CD4-positive, alpha-beta T cell treated with Interleukin-6 at 100 ng/mL for 8 hours (primary cell): ENCODE measurements at regions not wholly inside any gene's neighbourhood (a gene's known extent, or its start where the extent isn't known, plus 50 kb on each side); places are given as distances from the start of the nearest gene placed in this dataset.

Experiments
- DNase-seq: peaks from one replicate; pipeline ENCODE4 v3.0.0-alpha.2; 2020; ENCODE audit warnings: mixed read lengths, low spot score

DNA sequence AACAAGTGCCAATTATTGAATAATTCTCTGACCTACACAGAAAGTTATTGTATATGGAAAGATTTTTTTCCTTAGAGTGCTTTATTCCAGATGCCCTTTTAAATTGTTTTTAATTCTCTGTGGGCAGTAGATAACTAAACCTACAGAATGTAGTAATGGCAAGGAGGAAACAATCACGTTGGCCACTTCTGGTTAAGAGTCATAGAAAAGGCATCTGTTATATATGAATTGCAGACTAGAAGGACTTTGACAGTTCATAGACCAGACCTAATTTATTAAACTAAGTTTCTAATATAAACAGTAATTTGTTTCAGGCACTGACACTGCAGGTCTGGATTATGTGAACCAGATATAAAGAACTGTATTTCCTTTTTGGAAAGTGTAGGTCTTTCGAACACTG is 607.5 kb downstream of the PLCL1 start:
- DNase-seq = no peak

DNA sequence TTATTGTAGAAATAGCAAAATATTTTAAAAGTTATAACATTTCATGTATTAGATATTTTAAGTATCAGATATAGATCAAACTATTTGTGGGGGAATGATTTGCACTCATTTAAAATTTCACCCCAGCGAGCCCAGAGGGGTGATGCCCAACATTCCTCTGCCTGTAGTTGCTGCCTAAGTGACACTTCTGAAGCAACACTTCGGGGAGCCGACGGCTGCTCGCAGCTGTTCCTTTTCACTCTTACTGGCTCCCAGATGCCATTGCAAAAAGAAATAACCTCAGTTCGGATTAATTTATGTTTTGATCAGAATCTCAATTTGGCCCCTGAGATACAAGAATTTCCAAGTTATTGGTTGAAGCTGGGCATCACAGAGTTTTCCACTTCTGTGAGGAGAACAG is 603.8 kb downstream of the PLCL1 start:
- DNase-seq = no peak

DNA sequence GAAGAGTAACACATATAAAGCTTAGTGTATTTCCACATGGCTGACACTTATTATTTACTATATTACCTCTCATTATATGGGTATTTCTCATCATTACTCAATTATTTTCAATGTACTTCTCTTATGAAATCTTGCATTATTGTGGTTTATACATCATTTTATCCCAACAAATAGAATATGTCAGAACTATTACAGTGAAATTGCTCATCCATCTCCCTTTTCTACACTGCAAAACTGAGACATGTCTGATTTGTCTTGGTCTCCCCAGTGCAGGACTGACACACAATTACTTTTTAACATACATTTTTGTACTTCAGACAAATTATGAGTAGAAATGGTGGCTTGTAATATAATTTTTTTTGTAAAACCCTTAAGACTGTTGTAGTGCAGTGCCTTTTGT is 600.9 kb downstream of the PLCL1 start:
- DNase-seq = no peak

DNA sequence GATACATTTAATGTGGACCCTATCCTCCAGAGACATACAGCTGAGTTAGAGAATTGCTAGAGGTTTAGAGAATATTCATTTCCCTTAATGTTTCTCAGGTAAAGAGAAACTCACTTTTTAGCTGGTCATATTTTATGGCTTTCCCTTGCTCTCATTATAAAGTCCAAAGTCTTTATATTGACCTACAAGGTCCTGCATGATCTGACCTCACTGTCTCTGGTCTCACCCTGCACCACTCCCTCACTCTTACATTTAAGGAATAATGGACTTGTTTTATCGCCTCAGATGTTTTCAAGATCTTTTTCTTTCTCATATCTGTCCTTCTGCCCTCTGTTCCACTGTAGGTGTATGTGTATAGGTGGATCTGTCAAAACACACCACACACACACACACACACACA is 597.3 kb downstream of the PLCL1 start:
- DNase-seq = no peak

DNA sequence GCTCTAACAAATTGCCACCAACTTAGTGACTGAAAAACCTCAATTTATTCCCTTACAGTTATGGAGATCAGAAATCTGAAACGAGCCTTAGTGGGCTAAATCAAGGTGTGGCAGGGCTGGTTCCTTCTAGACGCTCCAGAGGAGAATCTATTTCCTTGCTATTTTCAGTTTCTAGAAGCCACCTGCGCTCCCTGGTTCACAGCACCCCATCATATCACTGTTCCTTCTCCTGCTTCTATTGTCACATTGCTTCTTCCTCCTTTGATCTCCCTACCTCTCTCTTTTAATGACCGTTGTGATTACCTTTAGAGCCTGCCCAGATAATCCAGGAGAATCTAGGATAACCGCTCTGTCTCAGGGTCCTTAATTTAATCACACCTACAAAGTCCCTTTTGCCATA is 596.6 kb downstream of the PLCL1 start:
- no peak for DNase-seq

DNA sequence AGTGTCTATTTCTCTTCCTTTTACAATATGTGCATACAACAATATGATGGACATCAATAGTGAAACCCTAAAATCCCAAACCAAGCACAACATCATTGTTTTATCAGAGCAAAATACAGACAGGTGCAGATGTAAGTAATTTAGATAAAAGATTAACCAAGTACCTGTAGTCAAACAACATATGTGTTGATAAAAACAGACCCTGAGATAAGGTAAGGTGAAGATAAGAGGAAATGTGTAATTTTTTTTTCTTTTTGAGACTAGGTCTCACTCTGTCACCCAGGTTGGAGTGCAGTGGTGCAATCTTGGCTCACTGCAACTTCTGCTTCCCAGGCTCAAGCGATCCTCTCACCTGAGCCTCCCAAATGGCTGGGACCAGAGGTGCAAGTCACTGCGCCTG is 589.8 kb downstream of the PLCL1 start:
- no peak for DNase-seq

DNA sequence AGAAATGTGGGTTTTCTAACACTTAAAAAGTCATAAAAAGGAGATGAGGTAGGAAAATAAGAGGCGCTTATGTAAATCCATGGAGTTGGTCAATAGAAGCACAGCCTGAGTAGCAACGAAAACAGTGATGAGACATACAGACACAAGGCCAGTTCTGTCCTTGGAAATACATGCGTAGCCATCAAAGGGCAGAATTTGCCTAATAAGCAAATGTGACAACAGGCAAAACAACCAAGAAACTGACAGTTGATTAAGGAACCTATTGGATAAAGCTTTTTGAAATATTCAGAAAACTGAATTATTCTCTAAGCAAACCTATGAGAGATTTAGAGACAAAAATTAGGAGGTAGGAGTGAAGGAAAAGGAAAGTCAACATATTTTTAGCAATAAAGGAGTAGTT is 586.3 kb downstream of the PLCL1 start:
- DNase-seq = no peak

DNA sequence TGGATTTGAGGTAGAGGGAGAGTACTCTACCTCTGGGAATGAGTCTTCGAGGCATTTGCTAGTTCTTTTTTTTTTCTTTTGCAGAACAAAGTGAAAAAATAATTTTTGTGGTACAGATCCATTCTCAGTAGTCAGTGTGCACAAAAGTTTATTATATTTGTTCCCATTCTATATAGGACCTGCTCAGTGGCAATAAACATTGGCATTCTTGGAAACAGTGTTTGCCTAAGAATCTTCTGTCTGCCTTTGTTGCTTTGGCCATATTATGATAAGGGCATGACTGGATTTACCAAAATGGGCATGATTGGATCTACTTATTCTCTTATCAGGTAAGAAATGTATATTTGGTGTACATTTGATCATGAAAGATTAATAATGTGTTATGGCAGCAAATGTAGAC is 583.3 kb downstream of the PLCL1 start:
- DNase-seq = no peak

DNA sequence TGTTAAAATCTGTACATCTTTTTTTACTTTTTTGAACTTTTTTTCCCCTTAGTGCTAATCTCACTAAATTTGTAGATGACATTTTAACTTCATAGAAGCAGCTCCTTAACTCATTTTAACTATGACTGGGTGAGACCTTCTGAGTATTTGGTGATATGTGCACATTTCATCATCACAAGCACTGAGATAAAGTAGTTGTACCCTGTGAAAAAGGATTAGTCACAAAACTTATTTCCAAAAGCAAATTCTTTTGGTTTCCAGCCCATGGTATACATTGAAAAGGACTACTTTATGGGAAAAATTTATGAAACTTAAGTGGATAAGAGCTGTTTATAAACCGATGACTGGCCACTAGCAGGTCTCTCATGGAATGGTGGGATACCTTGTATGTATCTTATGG is 581.5 kb downstream of the PLCL1 start:
- DNase-seq = no peak

DNA sequence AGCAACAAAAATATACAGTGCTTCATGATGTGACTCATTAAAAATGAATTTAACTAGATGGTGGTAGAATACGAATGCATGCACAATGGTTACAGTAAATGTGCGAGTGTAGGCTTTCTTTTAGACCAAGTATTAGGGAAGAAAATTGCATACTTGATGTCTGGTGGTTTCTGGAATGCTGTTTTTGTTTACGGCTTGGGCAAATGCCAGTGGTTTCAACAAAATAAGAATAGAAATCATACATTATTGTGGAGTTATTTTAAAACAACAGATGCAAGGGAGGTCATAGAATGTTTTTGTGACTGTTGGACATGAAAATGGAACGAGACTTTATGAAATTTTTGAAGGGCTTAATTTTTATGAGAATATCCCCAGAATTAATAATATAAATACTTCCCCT is 580.9 kb downstream of the PLCL1 start:
- DNase-seq = no peak

DNA sequence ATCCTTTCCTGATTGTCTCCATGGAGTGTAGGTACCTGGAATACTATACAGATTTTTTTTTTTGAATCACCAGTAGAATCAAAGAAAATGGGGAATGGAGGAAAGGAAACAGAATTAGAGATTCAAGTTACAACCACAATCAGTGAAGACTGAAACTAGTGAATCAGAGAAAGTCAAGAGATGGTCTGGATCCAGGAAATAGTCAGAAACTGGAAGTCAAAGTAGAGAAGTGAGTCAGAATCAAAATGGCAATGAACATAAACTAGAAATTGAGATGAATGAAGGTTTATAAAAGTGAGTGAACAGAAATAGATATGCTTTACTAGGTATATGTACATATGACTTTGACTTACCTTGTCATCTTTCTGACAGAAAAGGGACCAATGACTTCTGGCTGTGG is 579.0 kb downstream of the PLCL1 start:
- no peak for DNase-seq

DNA sequence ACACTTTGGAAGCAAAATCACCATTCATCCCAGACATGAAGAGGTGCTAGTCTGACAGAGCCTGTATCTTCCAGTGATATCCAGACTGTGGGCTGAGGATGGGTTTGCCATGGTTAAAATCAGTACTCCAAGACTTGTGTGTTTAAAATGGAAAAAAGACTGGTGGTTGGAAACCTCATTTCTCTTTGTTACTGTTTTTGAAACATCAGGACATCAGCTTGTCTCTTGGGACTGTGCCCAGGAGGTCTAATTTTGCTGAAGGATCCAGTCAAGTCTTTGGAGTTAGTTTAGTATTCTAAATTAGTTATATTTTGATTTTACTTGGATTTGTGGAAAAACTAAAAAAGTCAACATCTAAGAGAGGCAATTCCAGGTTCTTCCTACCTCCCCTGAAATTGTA is 578.4 kb downstream of the PLCL1 start:
- DNase-seq = no peak

DNA sequence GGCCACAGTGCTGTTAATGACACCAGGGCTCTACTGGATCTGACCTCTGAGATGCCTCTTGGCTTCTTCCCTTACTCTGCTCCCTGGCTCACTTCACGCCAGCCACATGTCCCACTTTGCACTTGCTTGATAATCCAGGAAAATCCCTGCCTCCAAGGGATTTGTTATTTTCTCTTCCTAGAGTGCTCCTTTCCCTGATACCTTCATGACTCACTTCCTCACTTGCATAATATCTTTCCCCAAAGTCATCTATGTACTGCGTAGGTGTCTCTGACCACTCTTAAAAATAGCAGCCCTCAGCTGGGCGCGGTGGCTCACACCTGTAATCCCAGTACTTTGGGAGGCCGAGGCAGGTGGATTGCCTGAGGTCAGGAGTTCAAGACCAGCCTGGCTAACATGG is 572.3 kb downstream of the PLCL1 start:
- DNase-seq = no peak

DNA sequence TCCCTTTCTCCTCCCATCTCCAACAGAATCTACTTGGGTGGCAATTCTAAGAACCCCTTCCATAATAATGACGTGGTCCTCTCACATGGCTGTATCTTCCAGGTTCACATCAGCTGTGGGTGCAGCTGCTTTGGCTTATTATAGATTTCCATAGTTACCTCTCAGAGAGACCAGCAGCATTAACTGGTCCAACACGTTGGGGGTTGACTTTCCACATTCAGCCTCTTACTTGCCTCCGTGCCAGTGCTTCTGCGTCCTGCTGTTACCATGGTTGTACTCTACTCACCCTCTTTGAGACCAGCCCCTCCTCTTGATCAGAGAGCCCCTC is 570.7 kb downstream of the PLCL1 start:
- DNase-seq = no peak

DNA sequence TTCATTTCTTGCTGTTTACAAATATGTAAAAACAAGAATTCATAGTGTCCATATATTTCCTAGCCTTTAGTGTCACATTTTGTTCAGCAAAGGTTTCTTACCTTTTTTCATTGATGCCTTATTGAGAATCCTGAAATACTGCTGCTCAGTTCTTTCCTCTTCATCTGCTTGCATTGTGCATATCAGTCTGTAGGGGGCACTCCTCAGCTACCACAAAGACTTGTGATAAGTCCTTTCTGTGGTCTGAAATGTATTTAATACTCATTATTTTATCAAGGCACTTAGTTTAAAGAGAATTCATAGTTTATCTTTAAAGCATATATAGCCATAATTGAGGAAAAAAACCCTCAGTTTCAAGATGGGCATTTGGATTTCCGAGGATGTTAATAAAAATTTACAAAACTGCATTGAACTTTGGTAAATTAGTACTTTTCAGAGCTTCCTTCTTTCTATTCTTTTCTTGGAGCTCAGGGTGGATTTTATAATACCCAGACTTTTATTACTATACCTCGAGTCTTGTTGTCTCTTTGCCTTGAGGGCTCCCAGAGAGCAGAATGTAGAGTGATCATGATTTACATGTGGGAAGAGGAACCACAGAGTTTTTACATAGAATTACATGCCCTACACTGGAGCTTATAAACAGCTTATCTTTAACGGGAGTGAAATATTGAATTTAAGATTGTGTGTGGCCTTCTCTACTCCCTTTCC is 570.1 kb downstream of the PLCL1 start:
- no peak for DNase-seq

DNA sequence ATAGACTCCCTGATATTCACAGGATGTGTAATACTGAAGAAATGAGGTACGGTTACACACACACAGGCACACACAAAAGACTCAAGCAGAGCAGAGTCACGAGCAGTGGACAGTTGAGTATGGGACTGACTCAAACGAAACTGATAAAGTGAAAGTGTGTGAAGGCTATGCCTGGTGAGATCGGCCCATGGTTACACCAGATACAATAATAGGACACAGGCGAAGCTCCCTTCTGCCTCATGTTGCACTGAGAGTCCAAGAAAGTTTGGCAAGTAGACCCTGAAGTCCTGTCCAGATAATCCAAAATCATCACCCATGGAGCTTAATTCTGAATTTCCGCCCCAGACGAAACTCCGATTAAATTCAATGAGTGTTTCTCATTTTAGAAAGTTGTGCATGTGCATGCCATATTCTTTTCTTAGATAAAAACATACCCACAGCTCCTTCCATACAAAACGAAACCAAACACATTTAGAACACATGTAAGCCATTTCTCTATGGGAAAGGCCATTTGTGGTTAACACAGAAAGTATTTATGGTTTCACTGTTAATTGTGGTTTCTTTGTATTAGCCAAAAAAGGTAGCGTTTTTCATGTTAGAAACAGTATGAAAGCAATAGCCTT is 567.6 kb downstream of the PLCL1 start:
- no peak for DNase-seq

DNA sequence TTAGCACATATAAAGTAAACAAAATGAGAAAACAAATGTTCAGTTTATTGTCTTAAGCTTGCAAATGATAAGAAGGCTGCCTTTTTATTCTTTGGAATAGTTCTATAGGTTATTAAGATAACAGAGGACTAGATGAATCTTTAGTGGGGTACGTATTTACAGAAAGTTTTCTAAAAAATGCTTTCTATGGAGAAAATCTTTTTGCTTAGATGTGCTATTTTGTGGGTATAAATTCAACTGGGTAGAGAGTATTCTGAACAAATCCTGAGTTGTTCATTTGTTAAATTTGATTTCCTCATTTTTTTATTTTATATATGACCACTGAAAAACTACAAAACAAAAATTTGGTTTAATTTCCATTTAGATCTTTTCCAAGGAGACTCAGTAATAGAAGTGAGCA is 566.9 kb downstream of the PLCL1 start:
- DNase-seq = no peak

DNA sequence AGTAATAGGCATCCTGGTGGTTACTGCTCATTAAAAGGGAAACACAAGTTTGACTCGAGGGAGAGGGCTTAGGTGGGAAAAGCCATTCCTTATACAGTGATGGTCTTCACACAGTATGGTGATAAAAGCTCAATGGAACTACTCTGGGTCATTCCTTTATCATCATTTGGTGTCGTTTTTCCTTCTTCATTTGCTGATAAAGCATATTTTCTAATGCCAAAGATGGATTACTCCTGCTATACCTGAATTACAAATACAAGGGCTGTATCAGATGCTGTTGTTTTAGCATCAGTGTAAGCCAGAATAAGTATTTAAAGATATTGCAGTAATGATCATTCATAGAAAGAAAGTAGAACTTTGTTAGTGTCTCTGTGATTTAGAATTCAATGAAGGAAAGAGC is 563.7 kb downstream of the PLCL1 start:
- DNase-seq = no peak

DNA sequence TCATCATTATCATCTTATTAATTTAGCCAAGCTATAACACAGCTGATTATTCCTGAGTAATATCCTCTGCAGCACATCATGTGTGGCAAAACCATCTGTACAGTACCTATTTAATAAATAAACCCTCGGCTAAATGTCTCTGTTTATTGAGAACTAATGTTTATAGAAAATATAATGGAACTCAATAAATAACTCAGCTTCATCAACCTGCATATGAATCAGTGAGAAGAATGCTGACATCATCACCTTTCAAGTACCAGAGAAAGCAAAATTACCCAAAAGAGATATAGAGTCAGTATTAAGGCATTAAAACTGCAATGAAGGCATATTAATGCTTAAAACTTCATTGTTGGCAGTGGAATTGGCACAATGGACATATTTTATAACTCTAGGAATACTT is 558.3 kb downstream of the PLCL1 start:
- DNase-seq = no peak

DNA sequence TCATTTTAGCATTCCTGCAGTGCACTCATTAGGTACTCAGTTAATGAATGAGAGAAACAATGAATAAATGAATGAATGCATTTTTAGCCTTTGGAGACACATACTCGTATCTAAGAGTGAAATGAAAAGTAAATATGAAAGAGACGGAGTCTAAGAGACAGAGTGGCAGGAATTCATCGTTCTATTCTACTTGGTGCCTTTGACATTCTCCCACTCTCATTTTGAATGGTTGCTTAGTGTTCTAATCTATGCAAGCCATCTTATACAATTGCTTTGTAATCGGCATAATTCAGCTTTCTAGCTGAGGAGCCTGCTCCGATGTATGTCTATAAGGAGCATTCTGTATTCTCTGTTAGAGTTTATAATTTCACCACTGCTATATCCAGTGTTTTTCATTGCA is 554.9 kb downstream of the PLCL1 start:
- DNase-seq = no peak

DNA sequence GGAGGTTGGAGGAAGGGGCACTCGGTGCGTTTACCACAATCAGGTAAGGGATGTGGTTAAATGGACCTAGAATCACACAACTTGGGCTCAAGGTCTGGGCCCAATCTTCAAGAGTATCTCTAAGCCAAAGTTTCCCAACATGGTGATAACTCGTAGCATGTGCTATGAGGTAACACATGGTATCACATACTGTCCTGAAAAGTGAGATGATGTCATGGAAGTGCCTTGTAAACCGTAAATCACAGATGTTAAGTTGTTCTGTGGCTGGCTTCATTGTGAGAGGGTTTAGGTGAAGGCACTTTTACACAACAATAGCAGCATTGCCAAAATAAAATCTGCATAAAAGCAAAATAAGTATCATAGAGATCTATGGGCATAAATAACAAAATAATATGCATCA is 551.8 kb downstream of the PLCL1 start:
- DNase-seq = no peak

DNA sequence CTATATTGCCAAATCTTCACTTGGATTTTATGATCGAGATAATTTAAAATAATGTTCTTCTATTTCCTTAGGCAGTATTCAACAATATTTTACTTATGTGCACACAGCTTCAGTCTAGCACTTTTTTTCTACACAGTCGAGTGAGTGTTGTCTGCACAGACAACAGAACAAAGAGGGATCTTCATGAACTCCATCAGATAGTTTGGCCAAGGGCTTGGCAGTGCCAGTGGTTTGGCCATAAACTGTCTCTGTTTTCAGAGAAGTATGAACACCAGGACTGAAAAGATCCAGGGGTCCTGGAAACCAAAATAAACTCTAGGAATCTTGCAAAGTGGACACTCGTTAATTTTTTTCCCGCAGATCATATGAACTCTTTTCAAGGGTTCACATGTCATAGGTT is 547.3 kb downstream of the PLCL1 start:
- no peak for DNase-seq

DNA sequence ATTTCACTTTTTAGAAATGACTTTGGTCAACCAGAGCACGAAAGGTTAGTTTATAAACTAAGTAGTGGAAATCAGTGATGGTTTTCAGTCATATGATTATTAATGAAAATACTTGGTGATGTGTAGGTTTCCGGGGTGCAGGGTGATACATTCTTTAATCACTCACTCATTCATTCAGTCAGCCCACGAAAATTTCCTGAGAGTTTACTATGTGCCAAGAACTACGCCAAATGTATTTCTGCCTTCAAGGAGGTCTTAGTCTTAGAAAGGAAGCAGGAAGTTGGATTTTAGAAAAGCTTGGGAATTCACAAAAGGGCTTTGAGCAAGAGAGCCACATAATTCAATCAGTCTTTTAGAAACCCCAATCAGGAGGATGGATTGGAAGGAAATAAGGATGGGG is 543.6 kb downstream of the PLCL1 start:
- no peak for DNase-seq

DNA sequence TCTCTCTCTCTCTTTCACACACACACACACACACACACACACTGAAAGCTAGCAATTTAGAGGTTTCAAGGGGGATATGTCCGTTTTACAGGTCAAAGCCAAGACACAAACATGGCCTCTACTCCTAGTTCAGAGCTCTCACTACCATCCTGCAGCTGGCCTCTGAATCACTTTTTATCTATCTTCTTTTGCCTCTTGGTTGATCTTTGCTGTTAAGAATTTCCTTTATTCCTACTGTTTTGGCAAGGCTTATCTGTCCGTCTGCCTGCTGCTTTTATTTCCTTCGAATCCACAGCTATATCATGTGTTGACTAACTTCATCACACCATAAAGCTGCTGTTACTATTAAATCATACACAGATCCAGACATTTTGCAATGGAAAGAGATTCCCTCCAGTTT is 543.0 kb downstream of the PLCL1 start:
- no peak for DNase-seq

DNA sequence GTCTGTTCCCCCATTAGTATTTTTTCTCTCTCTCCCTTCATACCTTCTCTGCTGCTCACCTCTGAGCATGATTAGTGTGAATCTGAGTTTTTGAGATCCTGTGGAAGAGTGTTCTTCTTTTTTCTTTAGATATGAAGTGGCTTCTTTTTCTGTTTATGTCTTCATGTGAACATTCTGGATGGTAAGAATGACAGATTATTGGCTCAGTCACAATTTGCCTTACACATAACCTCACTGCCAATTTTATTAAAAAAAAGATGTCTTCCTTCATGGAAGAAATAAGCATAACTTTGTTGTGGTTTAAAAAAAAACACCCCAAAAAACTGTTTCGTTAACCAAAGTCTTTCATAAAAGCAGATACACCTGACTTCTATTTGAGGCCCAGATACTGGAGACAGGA is 539.1 kb downstream of the PLCL1 start:
- no peak for DNase-seq
